HG03064 (cell line): ENCODE measurements at regions not wholly inside any gene's neighbourhood (a gene's known extent, or its start where the extent isn't known, plus 50 kb on each side); places are given as distances from the start of the nearest gene placed in this dataset.

Experiments
- ATAC-seq: cut with Tn5 transposase; IDR thresholded peaks from one replicate; pipeline ENCODE4 v1.9.1; 2021; ENCODE audit warnings: low read depth; ENCODE audit not compliant: unreplicated experiment

DNA sequence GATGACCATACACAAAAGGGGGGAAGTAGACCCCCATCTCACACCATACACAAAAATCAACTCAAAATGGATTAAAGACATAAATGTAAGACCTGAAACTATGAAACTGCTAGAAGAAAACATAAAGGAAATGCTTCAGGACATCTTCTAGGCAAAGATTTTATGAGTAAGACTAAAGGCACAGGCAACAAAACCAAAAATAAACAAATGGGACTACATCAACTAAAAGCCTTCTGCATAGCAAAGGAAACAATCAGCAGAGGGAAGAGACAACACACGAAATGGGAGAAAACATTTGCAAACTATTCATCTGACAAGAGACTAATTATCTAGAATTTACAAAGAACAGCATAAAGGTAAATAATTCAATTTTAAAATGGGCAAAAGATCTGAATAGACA lies 152.1 kb downstream of the AXIN2 start:
- no peak for ATAC-seq

- ATAC-seq = no peak
Measured at GRCh38 chr17:65408050-65408449, 153.4 kb downstream of the AXIN2 start.

DNA sequence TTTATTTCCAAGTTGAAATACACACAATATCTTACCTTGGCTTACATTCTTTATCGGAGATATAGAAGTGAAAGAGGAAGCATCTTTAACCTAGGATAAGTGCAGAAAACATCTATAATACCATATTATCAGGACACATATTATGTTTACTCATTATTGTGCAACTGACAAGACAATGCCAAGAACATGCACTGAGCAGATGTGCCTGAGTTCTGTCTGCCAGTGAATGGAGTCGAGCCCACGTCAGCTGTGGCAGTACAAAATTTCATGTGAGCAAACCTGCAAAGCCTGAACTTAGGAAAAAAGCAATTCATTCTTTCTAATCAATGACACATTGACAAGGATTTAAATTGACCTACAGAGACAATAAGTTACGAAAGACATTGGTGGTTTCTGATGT lies 154.4 kb downstream of the AXIN2 start:
- ATAC-seq = no peak

DNA sequence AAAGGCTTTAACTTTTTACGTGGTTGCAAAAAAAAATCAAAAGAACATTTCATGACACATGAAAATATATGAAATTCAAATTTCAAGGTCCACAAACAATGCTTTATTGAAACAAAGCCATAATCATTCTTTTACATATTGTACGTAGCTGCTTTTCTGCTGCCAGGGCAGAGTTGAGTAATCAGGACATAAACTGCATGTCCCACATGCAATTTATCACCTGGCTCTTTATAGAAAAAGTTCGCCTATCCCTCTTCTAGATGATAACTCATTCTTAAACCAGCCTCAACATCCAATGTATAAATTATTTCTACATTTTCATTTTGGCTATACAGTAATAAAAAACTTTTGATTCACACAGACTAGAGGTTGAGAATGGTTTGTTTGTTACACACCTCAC lies 154.9 kb downstream of the AXIN2 start:
- ATAC-seq = no peak

DNA sequence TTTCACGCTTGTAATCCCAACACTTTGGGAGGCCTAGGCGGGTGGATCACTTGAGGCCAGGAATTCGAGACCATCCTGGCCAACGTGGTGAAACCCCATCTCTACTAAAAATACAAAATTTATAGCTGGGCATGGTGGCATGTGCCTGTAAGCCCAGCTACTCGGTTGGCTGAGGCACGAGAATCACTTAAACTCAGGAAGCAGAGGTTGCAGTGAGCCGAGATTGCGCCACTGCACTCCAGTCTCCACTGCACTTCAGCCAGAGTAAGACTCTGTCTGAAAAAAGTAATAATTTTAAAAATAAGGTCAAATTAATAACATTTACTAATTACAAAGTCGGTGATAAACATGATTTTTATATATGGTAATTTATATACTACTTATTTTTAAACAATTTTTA lies 155.9 kb downstream of the AXIN2 start:
- no peak for ATAC-seq

- no peak for ATAC-seq
Measured at GRCh38 chr17:65404761-65405160, 156.7 kb downstream of the AXIN2 start.

DNA sequence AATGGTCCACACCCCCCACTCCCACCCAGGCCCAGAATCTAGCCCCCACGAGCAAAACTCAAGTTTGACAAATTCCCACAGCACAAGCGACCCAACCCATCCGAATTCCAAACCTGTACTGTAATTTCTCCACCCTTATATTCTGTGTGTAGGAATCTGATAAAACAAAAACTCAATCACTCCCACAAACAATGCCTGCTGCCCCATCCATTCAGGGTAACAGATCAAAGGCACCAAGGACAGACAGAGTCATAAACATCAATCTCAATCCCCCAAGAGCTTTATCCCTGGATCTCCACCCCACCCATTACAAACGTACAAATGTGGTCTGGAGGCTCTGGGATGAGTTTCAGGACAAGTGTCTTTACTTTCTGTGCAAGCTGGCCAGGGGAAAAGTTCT lies 157.8 kb downstream of the AXIN2 start:
- ATAC-seq = no peak

DNA sequence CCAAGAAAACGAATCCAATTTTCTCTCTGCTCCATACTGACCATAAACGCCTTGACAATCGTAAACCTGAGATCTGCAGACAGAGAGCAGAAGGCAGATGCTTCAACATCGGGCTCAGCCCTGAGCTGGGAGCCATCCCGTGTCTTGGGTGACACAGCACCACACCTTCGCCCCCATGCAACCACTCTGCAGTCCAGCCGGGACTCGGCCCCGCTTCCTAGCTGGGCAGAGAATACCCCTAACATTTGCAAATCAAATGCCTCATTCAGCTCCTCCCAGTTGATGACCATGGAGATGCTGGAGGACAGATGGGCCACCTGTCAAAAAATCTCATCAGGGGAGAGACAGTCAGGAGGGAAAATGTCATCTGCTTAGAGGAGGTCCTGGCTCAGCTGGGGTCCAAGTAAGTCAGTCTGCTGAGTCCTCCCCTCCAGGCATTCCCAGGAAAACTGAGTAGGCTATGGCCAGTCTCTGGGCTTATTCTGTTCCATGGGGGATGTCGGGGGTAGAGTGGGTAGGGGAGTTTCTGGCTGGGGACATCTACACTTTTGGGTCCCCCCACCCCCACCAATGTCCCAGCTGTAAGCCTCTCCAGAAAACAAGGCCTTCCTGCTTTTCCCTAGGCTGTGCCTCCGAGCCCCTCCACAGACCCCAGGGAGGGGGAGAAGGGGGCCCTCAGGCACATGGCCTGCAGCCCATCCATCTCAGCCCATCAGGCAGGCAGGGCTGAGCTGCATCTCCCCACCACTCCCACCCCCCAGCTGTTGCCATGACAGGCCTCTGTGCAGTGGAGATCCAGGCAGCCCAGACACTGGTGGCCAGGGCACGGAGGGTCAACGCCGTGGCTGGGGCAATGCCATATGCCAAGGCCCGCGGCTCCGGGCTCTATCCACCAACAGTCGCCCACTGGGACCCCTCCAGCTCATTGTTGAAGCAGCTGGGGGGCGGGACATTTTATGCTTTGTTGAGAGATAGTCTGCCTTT lies 158.6 kb downstream of the AXIN2 start:
- ATAC-seq = no peak

- ATAC-seq = no peak
Measured at GRCh38 chr17:65401561-65401960, 159.9 kb downstream of the AXIN2 start.

GRCh38 chr17:65400701-65401100 lies 160.7 kb downstream of the AXIN2 start:
- ATAC-seq = no peak

GRCh38 chr17:65398040-65398787 lies 163.2 kb downstream of the AXIN2 start:
- no peak for ATAC-seq

GRCh38 chr17:65395924-65396323 lies 165.5 kb downstream of the AXIN2 start:
- no peak for ATAC-seq

DNA sequence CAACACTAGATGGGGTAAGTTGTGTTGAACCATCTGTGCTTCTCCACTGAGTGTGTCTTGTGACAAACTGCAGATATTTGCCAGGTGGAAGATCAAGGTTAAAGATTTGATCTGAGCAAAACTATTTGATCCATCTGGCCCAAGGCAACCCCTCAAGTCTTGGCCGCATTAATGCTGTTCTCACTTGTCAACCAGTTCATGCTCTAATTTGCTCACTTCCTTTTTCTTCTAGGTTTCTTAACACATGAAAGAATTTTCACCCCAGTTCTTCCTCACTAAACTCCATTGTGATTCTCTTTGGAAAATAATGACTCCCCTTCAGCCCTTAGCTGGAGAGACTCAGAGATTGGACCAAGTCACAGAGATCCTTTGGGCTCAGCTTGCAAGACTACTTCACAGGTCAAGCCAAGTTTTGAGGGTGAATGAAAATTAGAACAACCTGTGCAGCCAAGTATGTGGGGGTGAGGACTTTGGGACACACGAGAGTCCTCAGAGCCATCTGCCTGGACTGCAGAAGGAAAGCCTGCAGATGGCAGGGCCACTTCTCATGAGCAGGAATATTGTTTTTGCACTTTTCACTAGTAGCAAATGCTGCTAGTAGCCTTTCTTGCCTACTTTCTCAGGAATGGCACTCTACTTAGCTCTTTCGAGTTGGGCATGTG lies 166.5 kb downstream of the AXIN2 start:
- ATAC-seq = no peak

DNA sequence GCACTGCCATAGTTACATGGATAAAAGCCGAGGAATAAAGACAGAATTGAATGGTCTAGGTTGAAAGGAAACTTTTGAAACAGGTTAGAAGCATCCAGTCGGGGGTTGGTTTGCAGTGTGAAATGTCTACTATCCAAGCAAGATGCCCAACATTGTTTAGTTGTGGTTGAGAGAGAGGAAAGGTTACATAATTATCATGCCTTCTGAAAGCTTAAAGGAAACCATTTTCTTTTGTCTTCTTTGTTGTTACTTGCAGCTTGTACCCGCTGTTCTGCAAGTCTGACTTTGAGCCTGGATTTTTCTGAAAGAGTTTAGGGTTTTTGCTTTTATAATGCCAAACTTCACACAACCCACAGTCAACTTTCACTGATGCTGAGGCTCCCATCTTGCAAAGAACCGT lies 167.9 kb downstream of the AXIN2 start:
- no peak for ATAC-seq

DNA sequence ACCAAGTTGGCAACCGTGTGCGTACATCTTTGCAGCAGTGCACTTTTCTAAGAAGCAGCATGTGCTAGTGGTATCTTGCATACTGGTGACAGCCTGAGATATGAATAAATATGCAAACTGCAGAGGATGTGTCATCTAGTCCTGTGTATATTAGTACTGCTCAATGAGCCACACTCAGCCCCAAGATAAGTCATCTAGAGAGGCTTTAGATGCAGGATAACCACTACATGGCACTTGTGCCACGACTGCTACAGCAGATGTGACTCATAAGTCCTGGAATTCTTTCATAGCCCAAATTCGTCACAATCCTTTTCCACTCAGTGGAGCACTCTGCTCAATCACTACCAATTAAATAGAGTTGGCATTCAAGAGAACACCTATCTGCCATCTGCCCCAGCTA lies 171.5 kb downstream of the AXIN2 start:
- ATAC-seq = no peak

- ATAC-seq = no peak
Measured at GRCh38 chr17:65389426-65389825, 172.0 kb downstream of the AXIN2 start.

DNA sequence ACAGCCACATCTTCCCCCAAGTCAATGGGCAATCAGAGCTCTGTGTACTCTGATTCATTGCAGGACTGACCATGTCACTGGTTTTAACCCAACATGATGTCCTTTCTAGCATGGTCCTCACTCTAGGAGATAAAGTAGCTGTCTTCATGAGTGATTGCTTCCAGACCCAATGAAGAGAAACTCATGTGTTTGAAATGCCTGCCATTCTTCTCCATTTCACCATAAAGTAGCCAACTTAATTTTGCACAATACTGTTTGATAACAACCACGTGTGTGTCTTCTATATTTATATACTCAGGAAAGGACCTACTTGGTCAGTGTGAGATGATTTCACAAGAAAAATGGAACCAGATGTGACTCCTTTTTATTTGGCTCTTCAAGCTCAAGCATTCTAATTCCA lies 172.5 kb downstream of the AXIN2 start:
- ATAC-seq = no peak

GRCh38 chr17:65387322-65387721 lies 174.1 kb downstream of the AXIN2 start:
- no peak for ATAC-seq

GRCh38 chr17:65385726-65386125 lies 175.7 kb downstream of the AXIN2 start:
- ATAC-seq = no peak

DNA sequence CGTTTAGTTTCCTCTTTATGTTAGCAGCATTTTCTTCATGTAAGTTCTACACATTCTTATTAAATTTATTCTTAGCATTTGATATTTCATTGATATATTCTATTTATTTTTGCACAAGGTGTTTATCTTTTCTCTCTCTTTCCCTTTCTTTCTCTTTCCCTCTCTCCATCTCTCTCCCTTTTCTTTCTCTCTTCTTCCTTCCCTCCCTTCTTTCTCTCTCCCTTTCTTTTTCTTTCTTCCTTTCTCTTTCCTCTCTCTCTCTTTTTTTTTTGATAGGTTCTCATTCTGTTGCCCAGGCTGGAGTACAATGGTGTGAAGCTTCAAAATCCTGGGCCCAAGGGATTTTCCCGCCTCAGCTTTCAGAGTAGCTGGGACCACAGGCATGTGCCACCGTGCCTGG lies 176.4 kb downstream of the AXIN2 start:
- no peak for ATAC-seq

DNA sequence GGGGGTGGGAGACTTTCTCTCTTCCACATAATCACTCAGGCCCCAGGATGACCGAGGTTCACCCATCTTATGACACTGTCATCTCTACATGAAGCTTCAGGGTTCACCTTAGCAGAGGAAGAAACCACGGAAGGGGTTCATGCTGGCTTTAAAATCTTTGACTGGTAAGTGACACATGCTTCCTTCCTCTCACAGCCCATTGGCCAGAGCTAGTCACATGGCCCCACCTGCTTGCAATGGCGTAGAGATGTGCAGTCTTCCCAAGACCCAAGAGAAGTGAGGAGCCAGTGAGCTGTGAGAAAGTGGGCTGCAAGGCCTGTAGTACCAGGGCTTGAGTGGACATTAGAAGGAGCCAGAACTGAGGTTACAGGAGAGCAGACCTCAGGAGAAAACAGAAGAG lies 180.3 kb downstream of the AXIN2 start:
- ATAC-seq = no peak
